HFFc6 (cell line): ENCODE measurements at regions not wholly inside any gene's neighbourhood (a gene's known extent, or its start where the extent isn't known, plus 50 kb on each side); places are given as distances from the start of the nearest gene placed in this dataset.
"Not testable (repeated sequence)": the region's sequence is repeated elsewhere in the genome, so short reads cannot be mapped to it uniquely, and the experiment has no call there.

Source experiments
- DNase-seq: peaks from one replicate; pipeline ENCODE4 v3.0.0-alpha.2; 2018
- H3K27ac Mint-ChIP-seq: 2 replicates; pipeline ENCODE4 v1.8.0; 2020; ENCODE audit warnings: mild to moderate bottlenecking, mixed read lengths
- H3K27me3 Mint-ChIP-seq: 2 replicates; pipeline ENCODE4 v1.8.0; 2021; ENCODE audit warnings: mild to moderate bottlenecking, moderate library complexity, mixed read lengths; ENCODE audit not compliant: insufficient read depth
- H3K36me3 Mint-ChIP-seq: 2 replicates; pipeline ENCODE4 v1.8.0; 2021; ENCODE audit warnings: low read depth, mixed read lengths
- H3K4me1 Mint-ChIP-seq: 2 replicates; pipeline ENCODE4 v1.8.0; 2020; ENCODE audit warnings: low read depth, mixed read lengths
- H3K4me3 Mint-ChIP-seq: 2 replicates; pipeline ENCODE4 v1.8.0; 2020; ENCODE audit warnings: mild to moderate bottlenecking, moderate library complexity, mixed read lengths
- H3K9me3 Mint-ChIP-seq: 2 replicates; pipeline ENCODE4 v1.8.0; 2020; ENCODE audit warnings: mild to moderate bottlenecking, mixed read lengths
- TF ChIP-seq, protein P1 (sequence below): fragments of 200-600 bp; sonication (generic); IDR thresholded peaks from 2 replicates; pipeline ENCODE4 v1.5.0; 2021; ENCODE audit warnings: antibody characterized with exemption, mild to moderate bottlenecking

DNA sequence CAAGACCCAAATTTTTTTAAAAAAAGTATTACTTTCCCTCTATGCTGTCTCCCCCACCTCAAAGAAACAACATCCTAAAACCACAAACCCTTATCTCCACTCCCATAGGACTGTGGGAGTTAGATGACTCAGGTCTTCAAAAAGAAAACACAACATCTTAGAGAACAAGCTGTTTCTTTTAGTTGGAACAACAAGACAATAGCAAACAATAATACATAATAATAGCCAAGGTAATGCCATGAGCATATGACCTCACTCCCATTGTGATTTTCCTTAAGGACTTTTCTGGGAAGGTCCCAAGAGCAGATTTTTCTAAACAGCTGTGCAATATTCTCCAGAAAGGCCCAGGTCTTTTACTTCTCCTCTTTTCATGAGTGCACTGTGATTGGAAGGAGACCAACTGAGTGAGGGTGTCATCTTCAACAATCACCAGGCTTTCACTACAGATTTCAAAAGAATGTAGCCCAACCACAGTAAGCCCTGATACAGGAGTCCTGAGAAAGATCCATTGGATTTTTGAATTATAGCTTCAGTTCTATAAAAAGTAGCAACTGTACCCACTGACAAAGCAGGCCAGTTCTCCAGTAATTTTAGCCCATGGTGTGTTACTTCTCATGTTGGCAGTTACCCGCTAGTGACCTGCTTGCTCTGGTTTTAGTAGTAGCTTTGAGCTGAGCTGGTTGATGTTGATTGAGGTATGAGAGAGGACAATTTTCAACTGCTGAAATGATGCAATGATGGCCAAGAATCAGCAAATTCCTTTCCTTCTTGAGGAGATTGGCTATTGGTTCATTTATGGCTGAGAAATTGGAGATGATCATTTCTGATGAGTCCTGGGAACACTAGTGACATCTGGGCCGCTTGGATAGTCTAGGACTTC lies 144.5 kb upstream of the TCF4 start:
- Mint-ChIP-seq H3K27me3 (no peaks in the 10 kb centered on the region), H3K9me3 (no peaks in the 10 kb centered on the region), H3K27ac (peak overlapping the region; percentile 20; the same call in 1 of the 2 replicates), H3K36me3 (no peaks in the 10 kb centered on the region; the same call in 1 of the 2 replicates), H3K4me3 (no peak overlapping the region), H3K4me1 (peaks cover 17% of the 10 kb centered on the region)
- TF ChIP-seq, protein P1, sequence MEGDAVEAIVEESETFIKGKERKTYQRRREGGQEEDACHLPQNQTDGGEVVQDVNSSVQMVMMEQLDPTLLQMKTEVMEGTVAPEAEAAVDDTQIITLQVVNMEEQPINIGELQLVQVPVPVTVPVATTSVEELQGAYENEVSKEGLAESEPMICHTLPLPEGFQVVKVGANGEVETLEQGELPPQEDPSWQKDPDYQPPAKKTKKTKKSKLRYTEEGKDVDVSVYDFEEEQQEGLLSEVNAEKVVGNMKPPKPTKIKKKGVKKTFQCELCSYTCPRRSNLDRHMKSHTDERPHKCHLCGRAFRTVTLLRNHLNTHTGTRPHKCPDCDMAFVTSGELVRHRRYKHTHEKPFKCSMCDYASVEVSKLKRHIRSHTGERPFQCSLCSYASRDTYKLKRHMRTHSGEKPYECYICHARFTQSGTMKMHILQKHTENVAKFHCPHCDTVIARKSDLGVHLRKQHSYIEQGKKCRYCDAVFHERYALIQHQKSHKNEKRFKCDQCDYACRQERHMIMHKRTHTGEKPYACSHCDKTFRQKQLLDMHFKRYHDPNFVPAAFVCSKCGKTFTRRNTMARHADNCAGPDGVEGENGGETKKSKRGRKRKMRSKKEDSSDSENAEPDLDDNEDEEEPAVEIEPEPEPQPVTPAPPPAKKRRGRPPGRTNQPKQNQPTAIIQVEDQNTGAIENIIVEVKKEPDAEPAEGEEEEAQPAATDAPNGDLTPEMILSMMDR, result no peak
- no peak for DNase-seq

DNA sequence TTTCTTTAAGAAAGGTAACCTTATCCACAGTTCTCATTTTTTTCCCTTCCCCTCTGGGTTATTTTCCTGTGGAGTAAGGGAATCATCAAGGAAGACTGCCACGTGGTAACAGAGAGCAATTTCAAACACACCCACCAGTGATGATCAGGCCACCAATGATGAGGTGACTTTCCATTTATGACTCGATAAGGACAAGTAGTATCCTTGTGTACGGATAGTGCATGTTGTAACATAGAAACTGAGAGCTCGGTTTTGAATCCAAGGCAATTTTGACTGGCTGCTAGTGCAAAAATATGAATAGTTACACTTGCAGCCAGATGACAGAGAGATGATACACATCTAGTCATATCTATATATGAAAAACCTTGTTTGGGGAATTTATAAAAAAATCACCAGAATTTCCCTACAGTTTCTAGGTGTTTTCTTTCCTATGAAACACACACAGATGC lies 143.6 kb upstream of the TCF4 start:
- Mint-ChIP-seq H3K27ac (no peak overlapping the region), H3K36me3 (no peaks in the 10 kb centered on the region; the same call in 1 of the 2 replicates), H3K9me3 (no peaks in the 10 kb centered on the region), H3K4me3 (no peak overlapping the region), H3K27me3 (no peaks in the 10 kb centered on the region), H3K4me1 (peaks cover 17% of the 10 kb centered on the region)
- DNase-seq, result no peak
- TF ChIP-seq, protein P1, result no peak

GRCh38 chr18:55721006-55721405 lies 133.0 kb upstream of the TCF4 start:
- H3K9me3 Mint-ChIP-seq, H3K27me3 Mint-ChIP-seq, H3K36me3 Mint-ChIP-seq, H3K4me1 Mint-ChIP-seq, H3K4me3 Mint-ChIP-seq, H3K27ac Mint-ChIP-seq, DNase-seq: not testable (repeated sequence)

DNA sequence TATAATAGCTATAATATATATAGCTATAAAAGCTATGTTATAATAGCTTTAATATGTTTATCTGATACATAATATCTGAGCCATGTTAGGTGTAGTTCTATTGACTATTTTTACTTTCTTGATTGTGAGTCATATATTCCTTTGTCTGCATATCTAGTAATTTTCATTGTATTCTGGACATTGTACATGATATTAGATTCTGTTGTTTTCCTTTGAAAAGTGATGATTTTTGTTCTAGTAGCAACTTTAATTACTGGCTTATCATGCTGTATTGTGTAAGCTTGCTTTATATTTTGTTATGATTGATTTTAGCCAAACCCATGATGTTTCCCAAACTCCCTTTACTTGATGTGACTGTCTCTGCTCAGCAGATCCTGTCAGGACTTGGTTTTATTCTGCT lies 125.7 kb upstream of the TCF4 start:
- H3K4me1 Mint-ChIP-seq, result no peaks in the 10 kb centered on the region
- TF ChIP-seq, protein P1, result no peak
- H3K27ac Mint-ChIP-seq, result no peak overlapping the region
- H3K4me3 Mint-ChIP-seq, result no peak overlapping the region
- no peak for DNase-seq
- no peaks in the 10 kb centered on the region for H3K27me3 Mint-ChIP-seq
- H3K9me3 Mint-ChIP-seq, result peaks cover 6% of the 10 kb centered on the region
- peaks cover 24% of the 10 kb centered on the region for H3K36me3 Mint-ChIP-seq

GRCh38 chr18:55706898-55707297 lies 118.9 kb upstream of the TCF4 start:
- peak overlapping the region; percentile 81 for H3K27ac Mint-ChIP-seq
- TF ChIP-seq, protein P1, result no peak
- H3K4me1 Mint-ChIP-seq, result peaks cover 24% of the 10 kb centered on the region
- peaks cover 5% of the 10 kb centered on the region for H3K9me3 Mint-ChIP-seq
- peaks cover 19% of the 10 kb centered on the region for H3K36me3 Mint-ChIP-seq
- no peaks in the 10 kb centered on the region for H3K27me3 Mint-ChIP-seq
- peak overlapping the region; percentile 63 for H3K4me3 Mint-ChIP-seq
- peak; percentile 90 for DNase-seq

- Mint-ChIP-seq H3K36me3 (peaks cover 16% of the 10 kb centered on the region), H3K4me3 (no peak overlapping the region), H3K4me1 (peaks cover 14% of the 10 kb centered on the region), H3K27ac (no peak overlapping the region), H3K27me3 (no peaks in the 10 kb centered on the region), H3K9me3 (no peaks in the 10 kb centered on the region; the same call in 1 of the 2 replicates)
- TF ChIP-seq, protein P1, result no peak
- no peak for DNase-seq
Observed at GRCh38 chr18:55699233-55699765, 111.3 kb upstream of the TCF4 start.
